ENCODE measurements at regions not wholly inside any gene's neighbourhood (a gene's known extent, or its start where the extent isn't known, plus 50 kb on each side); places are given as distances from the start of the nearest gene placed in this dataset.
"Not testable (repeated sequence)": the region's sequence is repeated elsewhere in the genome, so short reads cannot be mapped to it uniquely, and the experiment has no call there.

DNA sequence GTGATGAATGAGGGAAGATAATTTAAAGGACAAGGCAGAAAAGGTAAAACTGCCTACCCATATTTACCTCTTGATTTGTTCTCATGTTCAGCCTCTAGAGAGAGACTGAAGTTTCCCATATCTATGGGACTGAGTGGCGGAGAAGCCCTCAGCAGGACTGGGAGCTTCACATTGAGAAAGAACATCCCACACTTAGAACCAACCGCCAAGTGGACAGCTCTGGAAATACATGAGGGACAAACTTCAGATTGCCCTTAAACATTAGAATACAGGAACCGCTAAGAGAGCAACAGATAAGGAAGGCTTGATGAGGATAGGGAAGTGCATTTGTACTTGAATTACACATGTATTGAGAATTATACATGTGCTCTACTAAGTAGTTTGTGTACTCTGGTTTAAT lies 316.0 kb upstream of the MIR17HG start:
- H3K4me3 ChIP-seq (ENCODE audit: low read length), result no peak overlapping the region
- no peaks in the 10 kb centered on the region for H3K27me3 ChIP-seq (ENCODE audit: insufficient read depth, low read length)
- H3K9ac ChIP-seq (ENCODE audit: low read depth, low read length), result no peak overlapping the region
- no peak overlapping the region for H3K27ac ChIP-seq (ENCODE audit: low read length)
- H3K4me1 ChIP-seq (ENCODE audit: insufficient read depth, low read length), result no peaks in the 10 kb centered on the region
- no peaks in the 10 kb centered on the region for H3K36me3 ChIP-seq (ENCODE audit: insufficient read depth, low read depth, low read length)
- no peaks in the 10 kb centered on the region for H3K9me3 ChIP-seq (ENCODE audit: insufficient read depth, low read depth, low read length)

DNA sequence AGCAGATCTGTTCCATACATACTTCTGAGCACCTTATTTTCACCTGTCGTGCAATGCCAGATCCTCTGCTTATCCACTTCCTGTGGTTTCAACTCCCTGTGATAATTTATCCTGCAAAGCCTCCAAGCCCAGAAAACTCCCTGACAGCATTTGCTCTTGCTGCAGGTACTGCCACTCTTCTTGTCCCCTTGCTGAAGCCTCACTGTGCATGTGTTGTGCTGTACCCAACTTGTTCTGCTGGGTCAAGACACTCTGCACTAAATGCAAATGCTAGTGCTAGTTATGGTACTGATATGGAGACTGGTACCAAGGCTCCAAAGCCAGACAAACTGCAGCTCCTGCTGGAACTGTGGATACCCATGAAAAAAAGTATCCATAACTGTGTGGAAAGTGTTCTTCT lies 315.4 kb upstream of the MIR17HG start:
- Histone ChIP-seq H3K4me1 (ENCODE audit: insufficient read depth, low read length) (no peaks in the 10 kb centered on the region), H3K9ac (ENCODE audit: low read depth, low read length) (no peak overlapping the region), H3K4me3 (ENCODE audit: low read length) (no peak overlapping the region), H3K27ac (ENCODE audit: low read length) (no peak overlapping the region), H3K36me3 (ENCODE audit: insufficient read depth, low read depth, low read length) (no peaks in the 10 kb centered on the region), H3K9me3 (ENCODE audit: insufficient read depth, low read depth, low read length) (no peaks in the 10 kb centered on the region), H3K27me3 (ENCODE audit: insufficient read depth, low read length) (no peaks in the 10 kb centered on the region)

DNA sequence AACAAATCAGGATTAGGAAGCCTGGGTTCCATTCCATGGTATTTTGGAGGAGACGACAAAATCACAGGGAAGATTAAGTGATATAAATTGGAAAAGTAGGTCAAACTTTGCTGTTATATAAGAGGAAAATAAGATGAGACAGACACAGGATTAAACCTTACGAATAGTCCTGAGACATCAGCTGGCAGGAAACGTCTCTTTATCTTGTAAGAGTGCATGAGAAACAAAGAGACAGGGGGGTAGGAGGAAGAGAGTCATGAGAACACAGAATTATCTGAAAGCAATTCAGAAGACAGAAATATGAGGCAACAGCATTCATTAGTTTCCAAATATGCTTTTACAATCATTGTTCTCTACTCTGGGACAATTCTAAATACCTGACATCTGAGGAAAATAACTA lies 310.6 kb upstream of the MIR17HG start:
- no peaks in the 10 kb centered on the region for H3K27me3 ChIP-seq (ENCODE audit: insufficient read depth, low read length)
- H3K4me1 ChIP-seq (ENCODE audit: insufficient read depth, low read length), result no peaks in the 10 kb centered on the region
- no peaks in the 10 kb centered on the region for H3K36me3 ChIP-seq (ENCODE audit: insufficient read depth, low read depth, low read length)
- no peaks in the 10 kb centered on the region for H3K9me3 ChIP-seq (ENCODE audit: insufficient read depth, low read depth, low read length)
- no peak overlapping the region for H3K9ac ChIP-seq (ENCODE audit: low read depth, low read length)
- H3K27ac ChIP-seq (ENCODE audit: low read length), result no peak overlapping the region
- H3K4me3 ChIP-seq (ENCODE audit: low read length), result no peak overlapping the region

DNA sequence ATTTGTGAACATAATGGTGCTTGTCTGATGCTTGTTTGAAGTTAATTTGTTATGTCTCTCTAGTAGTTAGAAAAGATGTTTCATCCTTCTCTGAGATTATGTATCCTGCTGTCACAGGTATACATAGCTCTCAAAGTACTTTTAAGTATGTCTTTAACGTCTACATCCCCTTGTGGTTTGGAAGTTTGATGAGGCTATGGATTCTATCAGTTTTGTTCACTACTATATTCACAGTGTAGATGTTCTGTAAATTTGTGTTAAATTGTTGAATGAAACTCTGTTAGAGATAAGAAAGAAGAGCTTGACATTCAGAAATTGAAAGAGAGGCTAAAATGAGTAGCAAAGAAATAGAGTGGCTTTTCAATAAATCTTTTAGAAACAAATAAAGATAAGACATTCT lies 304.6 kb upstream of the MIR17HG start:
- Histone ChIP-seq H3K4me1 (ENCODE audit: insufficient read depth, low read length) (no peaks in the 10 kb centered on the region), H3K27ac (ENCODE audit: low read length) (no peak overlapping the region), H3K27me3 (ENCODE audit: insufficient read depth, low read length) (no peaks in the 10 kb centered on the region), H3K9ac (ENCODE audit: low read depth, low read length) (no peak overlapping the region), H3K36me3 (ENCODE audit: insufficient read depth, low read depth, low read length) (no peaks in the 10 kb centered on the region), H3K4me3 (ENCODE audit: low read length) (no peak overlapping the region), H3K9me3 (ENCODE audit: insufficient read depth, low read depth, low read length) (no peaks in the 10 kb centered on the region)

DNA sequence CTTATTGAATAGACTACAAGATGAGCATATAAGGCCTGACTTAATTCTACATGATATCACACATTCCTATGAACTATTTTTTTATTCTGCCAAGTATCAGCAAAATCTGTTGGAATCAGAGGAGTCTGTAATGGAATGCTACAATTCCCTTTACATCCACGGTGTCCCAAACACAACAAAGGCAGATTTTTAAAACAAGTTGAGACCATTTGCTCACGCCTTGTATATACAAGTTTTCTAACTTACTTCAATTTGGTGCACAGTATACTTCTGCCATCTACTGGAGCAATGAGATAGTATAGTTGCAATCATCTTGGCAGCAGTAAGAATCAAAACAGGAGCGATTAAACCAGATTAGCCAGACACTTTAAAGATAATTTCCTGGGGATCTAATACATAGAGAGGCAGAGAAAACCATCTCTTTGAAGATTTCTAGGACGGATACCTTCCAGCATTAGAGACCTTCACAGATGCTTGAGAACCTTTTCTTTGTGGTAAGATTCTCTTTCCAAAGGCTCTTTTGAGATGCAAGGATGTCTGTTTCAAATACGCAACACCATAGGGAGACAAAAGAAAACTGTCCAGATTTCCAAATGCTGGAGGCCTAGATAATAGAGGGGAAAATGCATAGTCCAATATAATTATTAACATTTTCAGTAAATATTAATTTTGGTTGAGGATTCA lies 302.0 kb upstream of the MIR17HG start:
- H3K4me3 ChIP-seq (ENCODE audit: low read length), result no peak overlapping the region
- no peaks in the 10 kb centered on the region for H3K36me3 ChIP-seq (ENCODE audit: insufficient read depth, low read depth, low read length)
- H3K9me3 ChIP-seq (ENCODE audit: insufficient read depth, low read depth, low read length), result no peaks in the 10 kb centered on the region
- H3K4me1 ChIP-seq (ENCODE audit: insufficient read depth, low read length), result no peaks in the 10 kb centered on the region
- no peak overlapping the region for H3K27ac ChIP-seq (ENCODE audit: low read length)
- H3K27me3 ChIP-seq (ENCODE audit: insufficient read depth, low read length), result no peaks in the 10 kb centered on the region
- H3K9ac ChIP-seq (ENCODE audit: low read depth, low read length), result no peak overlapping the region

DNA sequence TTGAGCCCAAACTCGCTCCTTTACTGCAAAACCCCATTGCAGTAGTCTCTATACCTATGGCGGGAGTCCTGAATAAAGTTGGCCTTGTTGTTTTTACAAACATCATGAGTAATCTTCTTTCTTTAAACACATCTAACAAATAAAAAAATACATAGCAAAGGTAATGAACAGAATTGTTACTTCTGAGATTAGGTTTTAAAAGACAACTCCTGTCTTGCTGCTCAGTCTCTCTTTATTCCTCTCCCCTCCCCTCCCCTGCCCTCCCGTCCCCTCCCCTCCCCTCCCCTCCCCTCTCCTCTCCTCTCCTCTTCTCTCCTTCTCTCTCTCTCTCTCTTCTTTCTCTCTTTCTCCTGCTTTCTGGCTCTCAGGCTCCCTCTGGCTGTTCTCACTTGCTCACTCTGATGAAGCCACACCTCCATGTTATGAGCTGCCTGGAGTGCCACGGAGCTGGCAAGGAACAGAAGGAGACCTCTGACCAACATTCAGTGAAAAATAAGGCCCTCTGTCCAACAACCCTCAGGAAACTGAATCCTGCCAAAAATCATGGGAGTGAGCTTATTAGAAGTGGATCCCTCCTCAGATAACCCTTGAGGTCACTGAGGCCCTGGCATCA lies 300.7 kb upstream of the MIR17HG start:
- no peak overlapping the region for H3K27ac ChIP-seq (ENCODE audit: low read length)
- H3K36me3 ChIP-seq (ENCODE audit: insufficient read depth, low read depth, low read length), result no peaks in the 10 kb centered on the region
- no peaks in the 10 kb centered on the region for H3K4me1 ChIP-seq (ENCODE audit: insufficient read depth, low read length)
- H3K9me3 ChIP-seq (ENCODE audit: insufficient read depth, low read depth, low read length), result no peaks in the 10 kb centered on the region
- no peak overlapping the region for H3K9ac ChIP-seq (ENCODE audit: low read depth, low read length)
- no peak overlapping the region for H3K4me3 ChIP-seq (ENCODE audit: low read length)
- H3K27me3 ChIP-seq (ENCODE audit: insufficient read depth, low read length), result no peaks in the 10 kb centered on the region

DNA sequence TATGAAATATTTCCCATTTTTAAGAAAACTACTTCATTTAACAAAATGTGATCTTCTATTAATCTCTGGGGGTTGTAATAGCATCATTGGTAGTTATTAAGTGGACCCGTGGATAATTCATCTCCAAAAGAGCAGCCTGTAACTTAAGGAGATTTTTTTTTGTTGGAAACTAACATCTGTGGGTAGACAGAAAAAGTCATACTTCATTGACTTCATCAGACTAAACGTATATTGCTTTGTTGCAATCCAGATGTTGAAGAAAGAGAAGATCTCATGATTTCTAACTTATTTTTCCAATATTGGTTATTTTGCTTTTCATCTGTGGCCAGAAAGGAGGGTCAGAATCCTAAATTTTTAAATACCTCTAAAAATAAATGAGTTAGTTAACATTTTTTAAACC lies 296.5 kb upstream of the MIR17HG start:
- H3K27me3 ChIP-seq (ENCODE audit: insufficient read depth, low read length), result no peaks in the 10 kb centered on the region
- H3K36me3 ChIP-seq (ENCODE audit: insufficient read depth, low read depth, low read length), result no peaks in the 10 kb centered on the region
- no peaks in the 10 kb centered on the region for H3K9me3 ChIP-seq (ENCODE audit: insufficient read depth, low read depth, low read length)

DNA sequence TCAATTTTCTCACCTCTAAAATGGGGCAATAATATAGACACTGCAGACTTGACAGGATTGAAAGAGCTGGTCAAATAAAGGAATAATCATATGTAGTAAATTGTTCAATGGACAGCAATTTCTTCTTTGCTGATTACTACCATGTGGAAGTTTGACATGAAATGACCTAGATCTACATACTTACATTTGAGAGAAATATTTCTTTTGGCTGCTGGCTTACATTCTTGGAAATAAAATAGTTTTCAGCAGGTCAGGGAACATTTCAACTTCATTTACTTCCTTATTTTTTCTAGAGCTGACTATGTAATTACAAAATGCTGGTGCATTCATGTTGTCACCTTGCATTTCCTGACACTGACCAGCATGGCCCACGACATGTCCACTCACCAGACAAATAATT lies 294.6 kb upstream of the MIR17HG start:
- H3K9ac ChIP-seq (ENCODE audit: low read depth, low read length), result no peak overlapping the region
- no peaks in the 10 kb centered on the region for H3K27me3 ChIP-seq (ENCODE audit: insufficient read depth, low read length)
- no peaks in the 10 kb centered on the region for H3K36me3 ChIP-seq (ENCODE audit: insufficient read depth, low read depth, low read length)
- H3K9me3 ChIP-seq (ENCODE audit: insufficient read depth, low read depth, low read length), result no peaks in the 10 kb centered on the region
- peaks cover 4% of the 10 kb centered on the region; the same call in 1 of the 2 replicates for H3K4me1 ChIP-seq (ENCODE audit: insufficient read depth, low read length)
- H3K4me3 ChIP-seq (ENCODE audit: low read length), result no peak overlapping the region
- no peak overlapping the region for H3K27ac ChIP-seq (ENCODE audit: low read length)

More for the DNA sequence above, 296.5 kb upstream of the MIR17HG start:
- Histone ChIP-seq H3K4me3 (ENCODE audit: low read length) (no peak overlapping the region), H3K9ac (ENCODE audit: low read depth, low read length) (no peak overlapping the region), H3K27ac (ENCODE audit: low read length) (no peak overlapping the region), H3K4me1 (ENCODE audit: insufficient read depth, low read length) (peaks cover 2% of the 10 kb centered on the region; the same call in 1 of the 2 replicates)

DNA sequence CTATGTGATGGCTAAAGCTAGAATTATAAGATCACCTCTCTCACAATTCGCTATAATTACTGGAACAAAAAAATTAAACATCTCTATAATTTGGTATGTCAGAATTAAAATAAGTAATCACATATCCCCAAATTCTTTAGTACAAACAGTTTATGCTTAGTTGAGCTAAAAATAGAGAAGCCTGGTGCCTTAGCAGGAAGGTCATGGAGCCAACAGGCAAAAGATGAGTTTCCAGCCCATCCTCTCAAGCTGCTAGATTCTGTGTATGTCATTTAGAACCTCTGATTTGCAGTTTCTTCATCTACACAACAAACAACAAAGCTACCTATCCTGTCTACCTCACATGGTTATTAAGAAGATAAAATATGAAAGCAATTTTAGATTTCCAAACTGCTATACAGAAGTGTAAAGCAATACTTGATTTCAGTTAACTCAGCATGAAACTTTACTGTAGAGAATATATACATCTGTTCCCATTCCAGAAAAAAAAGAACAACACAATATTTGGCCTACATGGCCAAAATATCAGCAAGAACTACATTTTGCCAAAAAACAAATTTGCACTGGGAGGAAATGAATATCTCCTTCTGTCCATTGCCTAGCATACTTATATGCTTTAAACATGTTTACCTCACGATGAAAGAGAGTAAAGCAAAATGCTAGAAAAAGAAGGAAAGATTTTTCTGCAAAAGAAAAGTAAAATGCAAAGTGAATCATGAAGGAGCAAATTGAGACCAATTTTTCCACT lies 294.0 kb upstream of the MIR17HG start:
- Histone ChIP-seq H3K27ac (ENCODE audit: low read length) (no peak overlapping the region), H3K4me3 (ENCODE audit: low read length) (no peak overlapping the region), H3K4me1 (ENCODE audit: insufficient read depth, low read length) (peaks cover 4% of the 10 kb centered on the region; the same call in 1 of the 2 replicates), H3K36me3 (ENCODE audit: insufficient read depth, low read depth, low read length) (no peaks in the 10 kb centered on the region), H3K9me3 (ENCODE audit: insufficient read depth, low read depth, low read length) (no peaks in the 10 kb centered on the region), H3K27me3 (ENCODE audit: insufficient read depth, low read length) (no peaks in the 10 kb centered on the region), H3K9ac (ENCODE audit: low read depth, low read length) (no peak overlapping the region)

DNA sequence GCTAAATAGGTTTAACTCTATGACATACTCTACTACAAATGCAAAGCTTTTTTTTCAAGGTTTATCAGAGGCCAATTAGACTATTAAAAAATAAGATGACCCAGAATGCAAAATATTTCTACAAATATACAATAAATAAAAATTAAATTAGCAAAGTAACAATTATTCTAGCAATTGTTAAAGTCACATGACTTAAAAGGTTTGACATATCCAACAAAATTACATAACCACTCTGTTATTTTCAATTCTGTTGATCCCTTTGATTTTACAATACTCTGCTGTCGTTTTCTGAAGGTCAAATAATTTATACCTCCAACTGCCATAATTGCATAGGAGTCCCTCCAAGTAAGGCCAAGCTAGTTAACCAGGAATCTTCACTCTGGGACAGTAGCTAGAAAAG lies 292.6 kb upstream of the MIR17HG start:
- no peaks in the 10 kb centered on the region for H3K36me3 ChIP-seq (ENCODE audit: insufficient read depth, low read depth, low read length)
- no peak overlapping the region for H3K27ac ChIP-seq (ENCODE audit: low read length)
- H3K4me1 ChIP-seq (ENCODE audit: insufficient read depth, low read length), result peaks cover 4% of the 10 kb centered on the region; the same call in 1 of the 2 replicates
- H3K27me3 ChIP-seq (ENCODE audit: insufficient read depth, low read length), result no peaks in the 10 kb centered on the region
- H3K9me3 ChIP-seq (ENCODE audit: insufficient read depth, low read depth, low read length), result no peaks in the 10 kb centered on the region
- no peak overlapping the region for H3K9ac ChIP-seq (ENCODE audit: low read depth, low read length)
- H3K4me3 ChIP-seq (ENCODE audit: low read length), result no peak overlapping the region

DNA sequence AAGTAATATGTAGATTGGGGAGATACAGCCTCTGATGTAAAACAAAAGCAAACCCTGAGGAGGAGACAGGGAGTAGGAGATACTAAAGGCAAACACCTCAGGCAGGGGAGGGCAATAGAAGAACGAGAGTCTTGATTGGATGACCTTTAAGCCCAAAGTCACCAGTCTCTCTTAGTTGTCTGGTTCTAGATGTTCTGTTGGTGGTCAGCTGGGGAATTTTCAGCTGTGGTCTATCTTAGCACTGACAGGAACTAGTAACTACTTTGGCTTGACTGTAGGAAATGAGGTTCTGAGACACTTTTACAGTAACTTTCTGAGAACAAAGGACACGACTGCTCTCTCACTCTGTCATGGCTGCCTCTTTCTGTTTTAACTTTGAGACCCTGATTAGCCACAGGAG lies 290.7 kb upstream of the MIR17HG start:
- no peak overlapping the region for H3K27ac ChIP-seq (ENCODE audit: low read length)
- no peak overlapping the region for H3K9ac ChIP-seq (ENCODE audit: low read depth, low read length)
- H3K9me3 ChIP-seq (ENCODE audit: insufficient read depth, low read depth, low read length), result no peaks in the 10 kb centered on the region
- H3K4me1 ChIP-seq (ENCODE audit: insufficient read depth, low read length), result peaks cover 7% of the 10 kb centered on the region; the same call in 1 of the 2 replicates
- H3K36me3 ChIP-seq (ENCODE audit: insufficient read depth, low read depth, low read length), result no peaks in the 10 kb centered on the region
- H3K4me3 ChIP-seq (ENCODE audit: low read length), result no peak overlapping the region
- H3K27me3 ChIP-seq (ENCODE audit: insufficient read depth, low read length), result no peaks in the 10 kb centered on the region

DNA sequence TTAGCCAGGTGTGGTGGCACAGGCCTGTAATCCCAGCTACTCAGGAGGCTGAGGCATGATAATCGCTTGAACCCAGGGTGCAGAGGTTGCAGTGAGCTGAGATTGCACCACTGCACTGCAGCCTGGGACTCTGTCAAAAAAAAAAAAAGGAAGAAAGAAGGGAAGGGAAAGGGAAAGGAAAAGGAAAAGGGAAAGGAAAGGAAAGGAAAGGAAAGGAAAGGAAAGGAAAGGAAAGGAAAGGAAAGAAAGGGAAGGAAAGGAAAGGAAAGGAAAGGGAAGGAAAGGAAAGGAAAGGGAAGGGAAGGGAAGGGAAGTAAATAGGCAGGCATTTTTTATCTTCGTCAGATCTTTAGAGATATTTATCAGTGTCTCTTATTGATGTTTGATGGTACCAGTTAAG lies 290.0 kb upstream of the MIR17HG start:
- not testable (repeated sequence) for H3K9me3 ChIP-seq (ENCODE audit: insufficient read depth, low read depth, low read length); H3K36me3 ChIP-seq (ENCODE audit: insufficient read depth, low read depth, low read length); H3K4me1 ChIP-seq (ENCODE audit: insufficient read depth, low read length); H3K27me3 ChIP-seq (ENCODE audit: insufficient read depth, low read length); H3K4me3 ChIP-seq (ENCODE audit: low read length); H3K9ac ChIP-seq (ENCODE audit: low read depth, low read length); H3K27ac ChIP-seq (ENCODE audit: low read length)
